NCI-H526 (cell line): ENCODE measurements at regions not wholly inside any gene's neighbourhood (a gene's known extent, or its start where the extent isn't known, plus 50 kb on each side); places are given as distances from the start of the nearest gene placed in this dataset.
"Not testable (repeated sequence)": the region's sequence is repeated elsewhere in the genome, so short reads cannot be mapped to it uniquely, and the experiment has no call there.

Experiments used
- DNase-seq, 2 experiments: peaks; one replicate each; lab custom pipeline; 2025; lab: John Stamatoyannopoulos, UW

DNA sequence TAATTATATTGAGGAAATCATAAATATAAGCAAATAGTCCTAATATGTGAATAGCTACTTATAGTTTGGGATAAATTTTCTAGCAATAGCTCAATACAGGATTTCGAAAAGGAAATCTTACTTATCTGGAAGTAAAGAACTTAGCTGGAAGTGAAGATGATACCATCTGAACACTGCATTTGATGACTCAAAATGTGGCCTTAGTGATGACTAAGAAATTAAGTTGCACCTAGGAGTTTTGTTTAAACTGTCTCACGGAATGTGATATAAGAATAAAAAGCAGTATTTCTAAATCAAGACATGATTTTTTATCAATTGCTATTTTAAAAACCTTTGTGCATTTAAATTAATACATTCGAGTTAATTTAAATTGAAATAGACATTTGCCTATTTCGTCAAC is 91.2 kb downstream of the EOMES start:
- DNase-seq: no peak

- DNase-seq: no peak
These were observed 92.8 kb downstream of the EOMES start for GRCh38 chr3:27629366-27629765.

DNA sequence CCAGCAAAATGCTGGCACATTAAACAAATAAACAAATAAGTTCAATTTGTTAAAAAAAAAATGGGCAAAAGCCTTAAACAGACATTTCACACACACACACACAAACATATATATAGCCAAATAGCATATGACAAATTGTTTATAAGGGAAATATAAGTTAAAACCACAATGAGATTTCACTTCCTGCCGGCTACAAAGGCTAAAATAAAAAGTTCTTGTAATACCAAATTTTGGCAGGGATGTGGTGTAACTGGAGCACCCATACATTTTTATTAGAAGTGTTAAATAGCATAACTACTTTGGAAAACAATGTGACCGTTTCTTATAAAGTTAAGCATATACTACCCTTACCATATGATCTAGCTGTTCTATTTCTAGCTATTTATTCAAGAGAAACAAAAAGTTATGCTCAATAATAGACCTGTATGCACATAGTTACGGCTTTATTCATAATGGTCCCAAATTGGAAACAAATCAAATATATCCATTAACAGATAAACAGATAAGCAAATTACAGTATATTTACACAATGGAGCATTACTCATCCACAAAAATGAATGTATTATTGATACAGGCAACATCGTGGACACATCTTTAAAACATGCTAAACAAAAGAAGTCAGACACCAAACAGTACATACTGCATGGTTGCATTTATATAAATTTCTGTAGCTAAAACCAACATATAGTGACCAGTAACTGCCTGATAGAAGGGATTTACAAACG is 93.9 kb downstream of the EOMES start:
- no peak for DNase-seq

- no peak for DNase-seq
These were observed 95.5 kb downstream of the EOMES start for GRCh38 chr3:27626596-27627118.

GRCh38 chr3:27625864-27626263 is 96.3 kb downstream of the EOMES start:
- no peak for DNase-seq

DNA sequence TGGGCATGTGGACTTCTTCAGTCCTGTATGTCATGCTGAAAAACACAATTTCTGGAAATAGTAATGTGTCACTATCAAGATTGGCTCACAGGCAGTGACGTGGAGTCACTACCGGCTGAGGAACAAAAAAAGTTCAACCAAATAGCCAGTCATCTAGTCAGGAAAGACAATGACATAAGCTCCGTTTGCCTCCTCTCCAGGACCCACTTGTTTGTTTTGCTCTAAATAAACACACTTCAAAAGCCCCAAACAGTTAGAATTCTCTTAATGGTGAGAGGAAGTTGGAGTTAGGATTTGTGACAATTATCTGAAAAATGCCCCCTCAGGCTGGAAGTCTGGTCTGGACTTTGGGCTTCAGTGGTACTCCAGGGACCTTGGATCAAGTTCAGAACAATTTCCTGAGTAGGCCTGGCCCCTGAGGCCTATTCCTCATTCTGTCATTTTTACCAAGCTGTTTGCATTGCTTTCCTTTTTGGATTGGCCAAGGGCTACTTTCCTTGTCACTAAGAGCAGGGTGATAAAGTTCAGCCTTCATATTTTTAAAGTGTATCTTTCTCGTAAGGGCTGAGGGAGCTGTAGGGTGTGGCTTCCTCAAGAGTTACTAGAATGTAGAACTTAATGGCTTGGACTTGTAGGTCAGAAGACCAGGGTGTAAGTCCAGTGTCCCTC is 98.9 kb downstream of the EOMES start:
- no peak for DNase-seq

- no peak for DNase-seq
These were observed 104.6 kb downstream of the EOMES start for GRCh38 chr3:27617552-27617951.

DNA sequence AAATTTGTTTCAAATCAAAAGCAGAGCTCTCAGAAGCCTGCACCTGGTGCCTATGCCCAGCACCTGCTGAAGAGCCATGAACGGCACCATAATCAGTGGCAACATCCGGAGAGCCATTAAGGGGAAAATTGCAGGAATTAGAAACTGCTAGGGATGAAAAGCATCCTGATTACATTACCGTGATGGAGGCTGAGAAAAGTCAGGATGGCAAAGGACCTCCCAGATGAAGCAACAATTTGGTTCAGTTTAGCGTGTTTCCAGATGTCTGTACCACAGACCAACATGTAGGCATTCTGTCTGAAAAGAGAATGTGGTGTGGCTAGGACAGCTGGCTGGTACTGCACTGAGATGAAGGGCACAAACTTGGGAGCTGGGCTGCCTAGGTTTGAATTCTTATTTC is 106.1 kb downstream of the EOMES start:
- no peak for DNase-seq

GRCh38 chr3:27615555-27615954 is 106.6 kb downstream of the EOMES start:
- DNase-seq: no peak

DNA sequence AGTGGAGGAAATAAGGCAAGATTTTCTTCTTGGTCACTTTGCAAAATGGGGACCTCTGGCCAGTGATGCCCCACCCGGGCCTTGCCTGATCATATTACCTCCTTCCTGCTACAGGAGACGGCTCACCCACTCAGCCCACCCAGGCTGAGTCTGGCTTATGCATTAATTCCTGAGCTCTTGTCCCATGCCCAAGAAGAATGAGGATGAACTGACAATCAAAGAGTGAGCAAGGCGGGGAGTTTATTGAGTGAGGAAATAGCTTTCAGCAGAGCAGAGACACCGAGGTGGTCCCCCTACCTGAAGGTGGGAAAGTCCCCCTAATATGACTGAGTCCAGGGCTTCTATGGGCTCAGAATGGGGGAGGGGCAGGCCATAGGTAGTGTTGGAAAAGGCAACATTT is 107.5 kb downstream of the EOMES start:
- no peak for DNase-seq

DNA sequence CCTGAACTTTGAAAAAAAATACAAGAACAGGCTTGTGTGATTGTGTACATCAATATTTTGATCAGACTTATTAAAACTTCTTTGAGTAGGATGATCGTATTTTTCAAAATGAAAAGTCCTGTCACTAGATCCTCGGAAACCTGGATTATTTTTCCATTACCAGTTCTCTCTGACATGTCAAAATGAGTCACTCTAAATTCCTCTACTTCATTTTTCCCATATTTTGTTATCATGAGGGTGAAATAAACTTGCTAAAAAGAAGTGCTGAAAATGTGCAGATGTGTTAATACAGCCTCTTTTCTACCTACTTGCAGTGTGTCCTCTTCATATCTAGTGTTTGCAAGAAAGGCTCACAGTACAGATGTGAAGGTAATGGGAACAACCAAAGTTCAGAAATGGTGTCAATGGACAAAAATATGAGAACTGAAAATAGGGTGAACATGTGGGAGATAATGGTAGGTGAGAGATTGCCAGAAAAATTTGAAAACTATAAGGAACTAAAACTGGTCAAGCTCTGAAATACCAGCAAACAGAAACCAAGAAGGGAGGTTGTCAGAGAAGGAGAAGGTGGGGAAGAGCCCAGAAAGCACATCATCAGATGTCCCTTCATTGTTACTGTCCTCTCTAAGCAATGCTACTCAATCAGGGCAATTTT is 108.2 kb downstream of the EOMES start:
- no peak for DNase-seq

DNA sequence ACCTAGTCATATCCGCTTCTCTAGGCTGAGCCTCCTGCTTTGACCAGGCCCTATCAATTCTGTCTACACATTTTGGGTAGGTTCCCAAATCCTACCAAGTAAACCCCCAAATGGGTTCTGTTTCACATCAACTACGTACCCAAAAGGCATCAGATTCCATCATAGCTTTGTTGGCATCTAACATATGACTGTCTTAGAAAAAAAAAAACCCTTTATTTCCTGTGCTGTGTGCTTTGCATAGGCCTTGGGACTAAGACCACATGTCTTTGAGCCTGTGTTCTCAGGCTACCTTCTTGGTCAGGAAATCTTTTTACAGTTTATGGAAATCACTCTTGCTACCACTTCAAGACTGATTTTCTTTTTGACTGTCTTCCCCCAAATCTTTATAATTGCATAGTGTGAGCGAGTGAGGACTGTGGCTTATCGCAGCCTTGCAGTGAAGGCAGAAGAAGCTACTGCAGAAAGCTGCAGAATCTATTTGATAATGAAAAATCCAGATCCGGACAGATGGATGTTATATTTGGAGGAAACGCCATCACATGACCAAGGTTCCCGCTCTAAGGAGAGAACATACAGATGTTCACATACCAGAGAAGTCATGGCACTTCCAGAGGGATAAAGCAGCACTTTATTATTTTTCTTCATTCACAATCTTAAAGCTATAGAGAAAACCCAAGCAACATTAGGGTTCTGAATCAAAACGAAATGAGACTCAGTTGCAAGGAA is 111.2 kb downstream of the EOMES start:
- DNase-seq: no peak

DNA sequence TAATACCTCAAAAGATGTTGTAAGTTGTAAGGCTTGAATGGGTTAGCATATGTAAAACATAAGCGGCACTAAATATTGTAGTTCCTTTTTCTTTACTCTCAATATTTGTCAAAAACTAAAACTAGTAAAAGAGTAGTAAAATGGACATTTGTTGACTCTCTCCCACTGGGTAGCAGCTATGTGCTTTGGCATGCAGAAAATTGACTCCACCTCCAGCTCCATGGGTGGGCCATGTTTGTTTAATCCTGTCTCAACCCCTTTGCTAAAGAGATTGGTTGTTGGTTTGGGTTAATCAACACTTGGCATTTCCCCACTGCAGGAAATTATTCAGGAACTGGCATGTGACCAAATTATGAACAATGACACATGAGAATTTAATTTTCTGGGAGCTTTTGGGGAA is 114.8 kb downstream of the EOMES start:
- no peak for DNase-seq

DNA sequence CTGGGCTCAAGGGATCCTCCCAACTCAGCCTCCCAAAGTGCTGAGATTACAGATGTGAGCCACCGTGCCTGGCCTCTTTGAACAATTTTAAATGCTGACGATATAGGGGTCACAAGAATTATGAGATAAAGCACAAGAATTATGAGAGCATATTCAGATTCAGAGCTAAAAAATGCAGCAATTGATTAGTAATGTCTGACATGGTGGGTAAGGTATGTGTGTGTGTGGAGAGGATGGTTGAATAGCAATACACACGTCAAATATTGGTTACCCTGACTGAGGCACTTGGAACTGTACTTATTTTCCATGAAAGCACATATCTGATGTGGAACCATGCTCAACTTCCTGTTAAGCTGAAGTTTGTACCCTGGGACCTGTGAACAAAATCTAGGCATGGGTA is 115.6 kb downstream of the EOMES start:
- DNase-seq: no peak

GRCh38 chr3:27601311-27601710 is 117.1 kb upstream of the SLC4A7 start:
- DNase-seq: not testable (repeated sequence)

DNA sequence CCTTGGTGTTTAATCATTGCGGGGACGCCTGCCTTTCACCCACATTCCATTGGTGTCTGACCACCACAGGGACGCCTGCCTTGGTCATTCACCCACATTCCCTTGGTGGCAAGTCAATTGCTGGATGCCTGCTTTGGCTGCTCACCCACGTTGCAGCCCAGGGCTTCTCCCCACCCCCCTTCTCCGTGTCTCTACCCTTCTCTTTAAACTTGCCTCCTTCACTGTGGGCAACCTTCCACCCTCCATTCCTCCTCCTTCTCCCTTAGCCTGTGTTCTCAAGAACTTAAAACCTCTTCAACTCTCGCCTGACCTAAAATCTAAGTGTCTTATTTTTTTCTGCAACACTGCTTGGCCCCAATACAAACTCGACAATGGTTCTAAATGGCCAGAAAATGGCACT is 115.6 kb upstream of the SLC4A7 start:
- not testable (repeated sequence) for DNase-seq

DNA sequence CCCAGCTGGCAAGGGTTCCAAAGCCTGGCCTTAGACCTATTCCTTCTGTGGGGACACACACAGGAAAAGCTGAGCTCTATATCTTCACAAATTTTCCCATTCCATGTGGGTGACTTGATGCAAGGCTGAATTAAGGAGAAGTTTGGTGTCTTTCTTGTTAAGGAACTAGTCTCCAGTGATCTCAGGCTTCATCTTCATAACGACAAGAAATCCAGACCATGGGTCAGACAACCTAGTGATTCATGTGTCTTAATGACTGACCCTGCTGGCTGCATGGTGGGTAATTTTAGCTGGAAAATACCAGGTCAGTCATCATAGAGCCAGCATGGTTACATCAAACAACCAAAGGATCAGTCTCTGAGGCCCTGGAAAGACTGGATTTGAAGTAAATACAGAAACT is 112.7 kb upstream of the SLC4A7 start:
- DNase-seq: no peak

GRCh38 chr3:27596334-27596841 is 112.2 kb upstream of the SLC4A7 start:
- DNase-seq: no peak

DNA sequence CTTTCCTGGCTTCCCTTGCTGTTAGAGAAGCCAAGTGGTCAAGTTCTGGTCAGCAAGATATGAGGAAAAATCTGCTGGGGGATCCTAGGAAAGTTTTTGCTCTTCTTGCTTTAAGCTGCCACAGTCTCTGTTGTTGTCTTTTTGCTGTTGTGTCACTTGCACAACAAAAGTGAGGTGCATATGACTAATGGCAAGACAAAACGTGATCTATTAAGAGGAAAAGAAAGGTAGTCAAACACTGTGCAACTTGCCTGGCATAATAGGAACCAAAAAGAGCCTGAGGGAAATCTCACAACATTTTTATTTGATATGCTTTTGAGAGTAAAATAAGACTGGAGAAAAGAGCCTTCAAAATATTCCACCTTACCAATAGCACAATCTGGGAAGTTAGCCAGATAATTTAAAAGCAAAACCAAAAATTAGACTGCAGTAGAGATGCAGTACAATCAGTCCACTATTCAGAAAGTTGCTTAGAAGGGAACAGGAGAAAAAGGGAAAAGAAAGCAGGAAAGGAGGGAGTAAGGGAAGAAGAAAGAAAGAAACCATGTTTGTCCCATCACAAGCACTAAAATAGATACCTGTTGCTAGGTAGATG is 110.0 kb upstream of the SLC4A7 start:
- no peak for DNase-seq

DNA sequence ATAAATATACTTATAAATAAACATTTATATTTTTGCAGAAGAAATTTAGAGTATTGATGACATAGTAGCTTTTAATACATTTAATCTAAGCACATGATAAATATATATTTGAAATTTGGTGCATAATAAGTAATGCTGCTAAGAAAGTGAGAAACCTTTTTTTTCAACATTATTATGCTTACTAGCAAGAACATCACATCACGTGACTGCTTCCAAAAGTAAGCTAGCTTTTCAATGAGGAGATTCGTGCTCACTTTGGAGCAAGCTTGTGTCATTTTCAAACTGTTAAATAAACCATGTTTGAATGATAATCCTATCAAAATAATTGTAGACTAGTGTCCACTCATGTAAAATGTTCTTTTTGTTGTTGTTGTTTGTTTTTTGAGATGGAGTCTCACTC is 109.0 kb upstream of the SLC4A7 start:
- DNase-seq: no peak

DNA sequence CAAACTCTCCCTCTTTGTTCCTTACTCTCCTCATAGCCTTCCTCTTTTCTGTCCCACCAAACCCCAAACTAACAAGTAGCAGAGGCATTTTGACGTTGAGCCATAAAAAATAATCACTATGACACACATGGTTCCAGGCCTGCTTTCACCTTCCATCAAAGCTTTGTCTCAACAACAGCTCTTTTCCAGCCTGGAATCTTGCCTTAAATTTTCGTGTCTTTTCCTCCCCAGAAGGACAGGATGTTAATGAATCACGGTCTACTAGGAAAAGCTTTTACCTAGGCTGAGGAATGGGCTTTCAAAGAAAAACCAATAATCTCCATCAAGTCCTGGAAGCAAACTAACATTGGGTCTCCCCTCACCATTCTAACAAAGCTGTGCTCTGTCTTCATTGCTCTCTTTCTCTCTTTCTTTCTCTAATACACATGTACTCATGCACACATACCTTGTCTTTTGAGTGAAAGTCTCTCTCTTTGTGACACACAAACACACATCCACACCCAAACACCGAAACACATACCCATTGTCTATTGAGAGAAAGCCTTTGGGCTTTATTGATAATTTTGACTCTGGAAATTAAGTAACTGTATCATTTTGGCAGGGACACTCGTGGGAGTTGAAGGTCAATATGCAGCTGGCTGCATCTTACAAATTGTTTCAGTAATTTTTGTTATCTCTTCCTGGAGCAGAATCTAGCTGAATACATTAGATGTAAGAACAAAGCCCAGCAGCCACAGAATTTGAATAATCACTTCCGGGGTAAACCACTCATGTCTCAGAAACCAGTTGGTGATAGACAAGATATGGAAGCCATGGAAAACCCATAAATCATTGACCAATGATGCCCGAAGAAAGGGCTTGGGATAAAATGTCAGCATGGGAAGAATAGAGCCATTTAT is 107.4 kb upstream of the SLC4A7 start:
- DNase-seq: peak; percentile 53 to 61
